Spleen (tissue), 11 donors: ENCODE measurements at regions not wholly inside any gene's neighbourhood (a gene's known extent, or its start where the extent isn't known, plus 50 kb on each side); places are given as distances from the start of the nearest gene placed in this dataset.

ENCODE experiments used
- DNase-seq: peaks from one replicate; pipeline ENCODE4 v3.0.0-alpha.2; 2020
- H3K27ac ChIP-seq, 8 donors: fragments of 200-600 bp; sonication (generic) in 7 of 8; 1 replicate in 4 of 8; 2 replicates in 4 of 8; pipeline versions ENCODE4 v1.5.0 to v1.8.0; 2016 to 2021; ENCODE audit warnings: inconsistent platforms in 4 of 8, mild to moderate bottlenecking in 4 of 8, moderate library complexity in 1 of 8
- H3K27me3 ChIP-seq, 7 donors: fragments of 200-600 bp; sonication (generic) in 6 of 7; replicated peaks in 1 of 7; 1 replicate in 4 of 7; 2 replicates in 3 of 7; pipeline versions ENCODE4 v1.5.0 to v1.8.0; 2016 to 2021; ENCODE audit warnings: inconsistent platforms in 3 of 7, mild to moderate bottlenecking in 1 of 7
- H3K36me3 ChIP-seq, 6 donors: fragments of 200-600 bp; sonication (generic) in 5 of 6; 1 replicate in 4 of 6; 2 replicates in 2 of 6; pipeline versions ENCODE4 v1.5.0 to v1.8.0; 2016 to 2021; ENCODE audit warnings: inconsistent platforms in 2 of 6
- H3K4me1 ChIP-seq, 6 donors: fragments of 200-600 bp; sonication (generic) in 5 of 6; 1 replicate in 3 of 6; 2 replicates in 3 of 6; pipeline versions ENCODE4 v1.5.0 to v1.8.0; 2016 to 2021; ENCODE audit warnings: inconsistent platforms in 3 of 6
- H3K4me3 ChIP-seq, 8 donors: fragments of 200-600 bp; sonication (generic) in 7 of 8; 1 replicate in 4 of 8; 2 replicates in 4 of 8; pipeline versions ENCODE4 v1.5.0 to v1.8.0; 2016 to 2021; ENCODE audit warnings: inconsistent platforms in 4 of 8, mild to moderate bottlenecking in 4 of 8, moderate library complexity in 2 of 8
- H3K9me3 ChIP-seq, 8 donors: fragments of 200-600 bp; sonication (generic) in 7 of 8; 1 replicate in 4 of 8; 2 replicates in 4 of 8; pipeline versions ENCODE4 v1.5.0 to v1.8.0; 2016 to 2021; ENCODE audit warnings: inconsistent platforms in 4 of 8
- CTCF ChIP-seq, 11 experiments: fragments of 200-600 bp in 7 of 11; fragments of 450-650 bp in 4 of 11; sonication (generic) in 4 of 11; IDR thresholded peaks in 8 of 11; conservative IDR thresholded peaks in 3 of 11; 1 replicate in 7 of 11; 2 replicates in 4 of 11; pipeline versions ENCODE4 v1.4.0 to v1.8.0; 2016 to 2021; ENCODE audit warnings: antibody characterized with exemption in 11 of 11, inconsistent platforms in 4 of 11, mild to moderate bottlenecking in 1 of 11
- POLR2A ChIP-seq, 3 donors: fragments of 450-650 bp; IDR thresholded peaks; one replicate each; pipeline ENCODE4 v1.5.1; 2017; ENCODE audit warnings: antibody characterized with exemption in 3 of 3, mild to moderate bottlenecking in 1 of 3
- POLR2AphosphoS5 ChIP-seq, 3 donors: sonication (generic); formaldehyde crosslinking; IDR thresholded peaks; one replicate each; pipeline ENCODE4 v1.5.1; 2017; ENCODE audit warnings: antibody characterized with exemption in 3 of 3
- WGBS, 5 donors: extraction: QIAGEN DNeasy Blood & Tissue Kit in 3 of 5; methylation state at CpG; one replicate each; pipeline versions ENCODE4 v1.1.5 to v1.1.7; 2013 to 2018; 5-methylcytosine and 5-hydroxymethylcytosine counted together
- intact Hi-C: fragments of 100-400 bp; cut with DNase I; formaldehyde crosslinking; loops from one replicate; pipeline ENCODE4 v1.15.0; 2023; ENCODE audit warnings: low total_unique reads
- donor health status: healthy with polysubstance abuse.
- donor health status: DM: no; HTN: no; CAD: no; lungs with moderate emphysema.
- donor health status: DM: no; HTN: no; CAD: no.
- donor health status: Bipolar disorder and iron deficiency.
- donor health status: healthy.
- donor health status: DM: no; HTN: no; CAD: no.
- donor health status: DM: yes; HTN: yes; CAD: no.

GRCh38 chr3:168517249-168518071 is 421.7 kb upstream of the GOLIM4 start:
- intact Hi-C loops: no loop called here
- H3K27ac ChIP-seq: no peak overlapping the region
- H3K9me3 ChIP-seq: no peaks in the 10 kb centered on the region
- no peaks in the 10 kb centered on the region for H3K36me3 ChIP-seq
- no peaks in the 10 kb centered on the region for H3K27me3 ChIP-seq
- no peak overlapping the region for H3K4me3 ChIP-seq
- DNase-seq: no peak
- H3K4me1 ChIP-seq: no peaks in the 10 kb centered on the region
- no peak for TF ChIP-seq POLR2AphosphoS5 (IDR thresholded peaks at IDR 0.05)
- no peak for TF ChIP-seq POLR2A (IDR thresholded peaks at IDR 0.05)
- no peak for TF ChIP-seq CTCF (IDR thresholded peaks at IDR 0.05 in 8 of 11, conservative IDR thresholded peaks at IDR 0.05 in 3 of 11)
- 81 to 90% (median 86%) methylated on average over 14 of the region's 14 CpGs for WGBS, 5 donors

- intact Hi-C loops: no loop called here
- no peaks in the 10 kb centered on the region for H3K36me3 ChIP-seq
- H3K27ac ChIP-seq: no peak overlapping the region
- H3K27me3 ChIP-seq: no peaks in the 10 kb centered on the region
- no peaks in the 10 kb centered on the region for H3K4me1 ChIP-seq
- TF ChIP-seq POLR2AphosphoS5 (IDR thresholded peaks at IDR 0.05) (no peak), POLR2A (IDR thresholded peaks at IDR 0.05) (no peak), CTCF (IDR thresholded peaks at IDR 0.05 in 8 of 11, conservative IDR thresholded peaks at IDR 0.05 in 3 of 11) (no peak)
- no peak overlapping the region for H3K4me3 ChIP-seq
- DNase-seq: no peak
- H3K9me3 ChIP-seq: no peaks in the 10 kb centered on the region
These were observed 418.5 kb upstream of the GOLIM4 start for GRCh38 chr3:168514252-168514651.

GRCh38 chr3:168512802-168513201 is 417.1 kb upstream of the GOLIM4 start:
- WGBS, 5 donors: 80 to 97% (median 93%) methylated on average over 1 of the region's 1 CpG
- no peak for DNase-seq
- intact Hi-C loops: no loop called here
- no peaks in the 10 kb centered on the region for H3K4me1 ChIP-seq
- no peaks in the 10 kb centered on the region for H3K27me3 ChIP-seq
- no peak overlapping the region for H3K27ac ChIP-seq
- H3K36me3 ChIP-seq: no peaks in the 10 kb centered on the region
- no peaks in the 10 kb centered on the region for H3K9me3 ChIP-seq
- TF ChIP-seq POLR2A (IDR thresholded peaks at IDR 0.05) (no peak), POLR2AphosphoS5 (IDR thresholded peaks at IDR 0.05) (no peak), CTCF (IDR thresholded peaks at IDR 0.05 in 8 of 11, conservative IDR thresholded peaks at IDR 0.05 in 3 of 11) (no peak)
- H3K4me3 ChIP-seq: no peak overlapping the region

GRCh38 chr3:168511428-168512014 is 415.8 kb upstream of the GOLIM4 start:
- H3K4me3 ChIP-seq: no peak overlapping the region
- H3K9me3 ChIP-seq: no peaks in the 10 kb centered on the region
- no peak overlapping the region for H3K27ac ChIP-seq
- intact Hi-C loops: no loop called here
- WGBS, 5 donors: 57 to 70% (median 60%) methylated on average over 3 of the region's 3 CpGs
- H3K4me1 ChIP-seq: no peaks in the 10 kb centered on the region
- no peaks in the 10 kb centered on the region for H3K36me3 ChIP-seq
- no peaks in the 10 kb centered on the region for H3K27me3 ChIP-seq
- no peak for DNase-seq
- no peak for TF ChIP-seq POLR2A (IDR thresholded peaks at IDR 0.05)
- no peak for TF ChIP-seq CTCF (IDR thresholded peaks at IDR 0.05 in 8 of 11, conservative IDR thresholded peaks at IDR 0.05 in 3 of 11)
- no peak for TF ChIP-seq POLR2AphosphoS5 (IDR thresholded peaks at IDR 0.05)
